WTC11 (cell line): ENCODE measurements at regions not wholly inside any gene's neighbourhood (a gene's known extent, or its start where the extent isn't known, plus 50 kb on each side); places are given as distances from the start of the nearest gene placed in this dataset.

Source experiments
- ATAC-seq: fragments of 200-7000 bp; cut with Tn5 transposase; 2 replicates; pipeline ENCODE4 v1.10.0; 2021; ENCODE audit warnings: mild to moderate bottlenecking, moderate library complexity
- CTCF ChIA-PET: fragments of 300-600 bp; sonication (Branson Sonifier 250); formaldehyde crosslinking; loops from one replicate; lab custom pipeline; 2021; ENCODE audit warnings: antibody characterized with exemption; lab: Charles Lee
- POLR2A ChIA-PET: fragments of 350-600 bp; sonication (Branson Sonifier 250); formaldehyde crosslinking; loops from one replicate; lab custom pipeline; 2021; ENCODE audit warnings: antibody characterized with exemption; lab: Charles Lee
- DNase-seq: peaks from one replicate; pipeline ENCODE4 v3.0.0; 2021; ENCODE audit warnings: low spot score
- H3K27ac Mint-ChIP-seq: 2 replicates; pipeline ENCODE4 v1.8.0; 2021; ENCODE audit warnings: mixed read lengths
- H3K27me3 Mint-ChIP-seq: 2 replicates; pipeline ENCODE4 v1.8.0; 2021; ENCODE audit warnings: low read depth, mild to moderate bottlenecking, moderate library complexity, mixed read lengths
- H3K36me3 Mint-ChIP-seq: 2 replicates; pipeline ENCODE4 v1.8.0; 2021; ENCODE audit warnings: mixed read lengths
- H3K4me1 Mint-ChIP-seq: 2 replicates; pipeline ENCODE4 v1.8.0; 2022; ENCODE audit warnings: mixed read lengths
- H3K4me3 Mint-ChIP-seq: 2 replicates; pipeline ENCODE4 v1.8.0; 2021; ENCODE audit warnings: mild to moderate bottlenecking, moderate library complexity, mixed read lengths
- H3K9me3 Mint-ChIP-seq: 2 replicates; pipeline ENCODE4 v1.8.0; 2021; ENCODE audit warnings: mixed read lengths
- ATF3 ChIP-seq: sonication (generic); formaldehyde crosslinking; conservative IDR thresholded peaks from 2 replicates; pipeline ENCODE4 v1.8.1; 2022; ENCODE audit warnings: mild to moderate bottlenecking, missing genetic modification reagents
- ATF6 ChIP-seq: sonication (generic); formaldehyde crosslinking; IDR thresholded peaks from 2 replicates; pipeline ENCODE4 v1.8.1; 2023; ENCODE audit warnings: mild to moderate bottlenecking, missing genetic modification reagents
- CREB1 ChIP-seq: sonication (generic); formaldehyde crosslinking; IDR thresholded peaks from 2 replicates; pipeline ENCODE4 v1.8.0; 2023; ENCODE audit warnings: mild to moderate bottlenecking, missing genetic modification reagents
- CREM ChIP-seq: sonication (generic); formaldehyde crosslinking; IDR thresholded peaks from 2 replicates; pipeline ENCODE4 v1.8.1; 2022; ENCODE audit warnings: mild to moderate bottlenecking, missing genetic modification reagents, moderate library complexity
- E2F1 ChIP-seq: sonication (generic); formaldehyde crosslinking; IDR thresholded peaks from 2 replicates; pipeline ENCODE4 v1.8.0; 2022; ENCODE audit warnings: mild to moderate bottlenecking, missing genetic modification reagents
- ETV6 ChIP-seq: sonication (generic); formaldehyde crosslinking; IDR thresholded peaks from 2 replicates; pipeline ENCODE4 v1.8.1; 2022; ENCODE audit warnings: mild to moderate bottlenecking, missing genetic modification reagents
- GABPB1 ChIP-seq: sonication (generic); formaldehyde crosslinking; IDR thresholded peaks from 2 replicates; pipeline ENCODE4 v1.8.1; 2023; ENCODE audit warnings: mild to moderate bottlenecking, missing genetic modification reagents
- HMGXB4 ChIP-seq: sonication (generic); formaldehyde crosslinking; IDR thresholded peaks from 2 replicates; pipeline ENCODE4 v1.8.1; 2023; ENCODE audit warnings: mild to moderate bottlenecking, moderate library complexity, missing genetic modification reagents
- IRF2 ChIP-seq: sonication (generic); formaldehyde crosslinking; IDR thresholded peaks from 2 replicates; pipeline ENCODE4 v1.8.0; 2022; ENCODE audit warnings: low read depth, missing genetic modification reagents, borderline replicate concordance
- MXD4 ChIP-seq: fragments of 250-450 bp; sonication (Bioruptor Pico); IDR thresholded peaks from 2 replicates; pipeline ENCODE4 v1.8.0; 2021; ENCODE audit warnings: mild to moderate bottlenecking, moderate library complexity, borderline replicate concordance
- MYBL2 ChIP-seq: sonication (generic); formaldehyde crosslinking; IDR thresholded peaks from 2 replicates; pipeline ENCODE4 v1.8.1; 2023; ENCODE audit warnings: mild to moderate bottlenecking, moderate library complexity, missing genetic modification reagents
- NR1H2 ChIP-seq: sonication (generic); formaldehyde crosslinking; IDR thresholded peaks from 2 replicates; pipeline ENCODE4 v1.9.0; 2021; ENCODE audit warnings: mild to moderate bottlenecking, moderate library complexity, missing genetic modification reagents
- PRDM15 ChIP-seq: sonication (generic); formaldehyde crosslinking; IDR thresholded peaks from 2 replicates; pipeline ENCODE4 v1.8.0; 2022; ENCODE audit warnings: missing genetic modification reagents
- PRRX2 ChIP-seq: fragments of 250-450 bp; sonication (Bioruptor Pico); IDR thresholded peaks from 2 replicates; pipeline ENCODE4 v1.8.0; 2021; ENCODE audit warnings: mild to moderate bottlenecking
- RELA ChIP-seq: sonication (generic); formaldehyde crosslinking; IDR thresholded peaks from 2 replicates; pipeline ENCODE4 v1.8.1; 2022; ENCODE audit warnings: missing genetic modification reagents, mild to moderate bottlenecking, borderline replicate concordance
- SMAD3 ChIP-seq: sonication (generic); formaldehyde crosslinking; IDR thresholded peaks from 2 replicates; pipeline ENCODE4 v1.8.0; 2022; ENCODE audit warnings: missing genetic modification reagents, mild to moderate bottlenecking, borderline replicate concordance
- SOX15 ChIP-seq: fragments of 250-450 bp; sonication (Bioruptor Pico); IDR thresholded peaks from 2 replicates; pipeline ENCODE4 v1.9.0; 2021; ENCODE audit warnings: mild to moderate bottlenecking
- SP1 ChIP-seq: sonication (generic); formaldehyde crosslinking; conservative IDR thresholded peaks from 2 replicates; pipeline ENCODE4 v1.8.1; 2022; ENCODE audit warnings: missing genetic modification reagents
- TEAD1 ChIP-seq: sonication (generic); formaldehyde crosslinking; IDR thresholded peaks from 2 replicates; pipeline ENCODE4 v1.8.0; 2022; ENCODE audit warnings: mild to moderate bottlenecking, missing genetic modification reagents
- TEAD4 ChIP-seq: sonication (generic); formaldehyde crosslinking; IDR thresholded peaks from 2 replicates; pipeline ENCODE4 v1.8.0; 2022; ENCODE audit warnings: mild to moderate bottlenecking, missing genetic modification reagents
- ZNF219 ChIP-seq: sonication (generic); formaldehyde crosslinking; IDR thresholded peaks from 2 replicates; pipeline ENCODE4 v1.8.0; 2023; ENCODE audit warnings: missing genetic modification reagents, mild to moderate bottlenecking, borderline replicate concordance
- ZNF232 ChIP-seq: sonication (generic); formaldehyde crosslinking; IDR thresholded peaks from 2 replicates; pipeline ENCODE4 v1.8.0; 2022; ENCODE audit warnings: mild to moderate bottlenecking, missing genetic modification reagents
- ZNF317 ChIP-seq: sonication (generic); formaldehyde crosslinking; IDR thresholded peaks from 2 replicates; pipeline ENCODE4 v1.8.1; 2023; ENCODE audit warnings: low read depth, mild to moderate bottlenecking, moderate library complexity, missing genetic modification reagents, borderline replicate concordance
- ZNF396 ChIP-seq: fragments of 250-450 bp; sonication (Bioruptor Pico); IDR thresholded peaks from 2 replicates; pipeline ENCODE4 v1.8.0; 2021; ENCODE audit warnings: mild to moderate bottlenecking, moderate library complexity, borderline replicate concordance
- ZNF416 ChIP-seq: fragments of 250-450 bp; sonication (Bioruptor Pico); IDR thresholded peaks from 2 replicates; pipeline ENCODE4 v1.9.0; 2021; ENCODE audit warnings: mild to moderate bottlenecking, inconsistent platforms
- TF ChIP-seq, protein P1 (sequence below): sonication (generic); formaldehyde crosslinking; IDR thresholded peaks from 2 replicates; pipeline ENCODE4 v1.8.0; 2023; ENCODE audit warnings: missing genetic modification reagents
- TF ChIP-seq, protein P2 (sequence below): sonication (generic); formaldehyde crosslinking; IDR thresholded peaks from 2 replicates; pipeline ENCODE4 v1.8.1; 2022; ENCODE audit warnings: mild to moderate bottlenecking, moderate library complexity, missing genetic modification reagents
- TF ChIP-seq, protein P3 (sequence below): fragments of 250-450 bp; sonication (Bioruptor Pico); IDR thresholded peaks from 2 replicates; pipeline ENCODE4 v1.9.0; 2021; ENCODE audit warnings: mild to moderate bottlenecking

DNA sequence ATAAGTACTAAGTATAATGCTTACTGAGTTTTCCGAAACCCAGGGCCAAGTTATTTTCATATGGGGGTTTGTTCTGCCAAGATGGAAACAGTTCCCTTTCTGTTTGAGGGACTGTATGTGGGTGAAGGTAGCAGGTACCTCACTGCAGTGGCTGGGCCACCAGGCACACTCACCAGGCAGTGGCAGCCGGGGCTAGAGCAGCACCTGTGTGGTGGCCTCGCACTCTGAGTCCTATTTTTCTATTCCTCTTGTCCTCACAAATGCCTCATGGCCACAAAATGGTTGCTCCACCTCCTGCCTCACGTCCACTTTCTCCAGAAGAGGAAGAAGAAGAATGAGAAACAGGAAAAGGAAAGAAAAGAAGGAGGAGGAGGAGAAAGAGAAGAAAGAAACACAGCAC lies 167.3 kb upstream of the SHH start:
- Mint-ChIP-seq H3K4me3 (no peak overlapping the region), H3K36me3 (peaks cover 23% of the 10 kb centered on the region), H3K9me3 (peaks cover 51% of the 10 kb centered on the region), H3K27ac (no peak overlapping the region), H3K27me3 (no peaks in the 10 kb centered on the region; the same call in 1 of the 2 replicates), H3K4me1 (no peaks in the 10 kb centered on the region)
- TF ChIP-seq ATF6 (CRISPR knock-in tag) (no peak), NR1H2 (CRISPR knock-in tag) (no peak), MXD4 (CRISPR knock-in tag) (no peak), ZNF232 (no peak), TEAD4 (CRISPR knock-in tag) (no peak), TEAD1 (CRISPR knock-in tag) (no peak), E2F1 (no peak), GABPB1 (no peak), ZNF396 (CRISPR knock-in tag) (no peak), ZNF317 (CRISPR knock-in tag) (no peak), PRDM15 (CRISPR knock-in tag) (no peak), ETV6 (CRISPR knock-in tag) (no peak), RELA (no peak), CREM (no peak)
- DNase-seq (no peak), ATAC-seq (no peak)
- CTCF ChIA-PET: no interaction called here
- POLR2A ChIA-PET: no interaction called here

DNA sequence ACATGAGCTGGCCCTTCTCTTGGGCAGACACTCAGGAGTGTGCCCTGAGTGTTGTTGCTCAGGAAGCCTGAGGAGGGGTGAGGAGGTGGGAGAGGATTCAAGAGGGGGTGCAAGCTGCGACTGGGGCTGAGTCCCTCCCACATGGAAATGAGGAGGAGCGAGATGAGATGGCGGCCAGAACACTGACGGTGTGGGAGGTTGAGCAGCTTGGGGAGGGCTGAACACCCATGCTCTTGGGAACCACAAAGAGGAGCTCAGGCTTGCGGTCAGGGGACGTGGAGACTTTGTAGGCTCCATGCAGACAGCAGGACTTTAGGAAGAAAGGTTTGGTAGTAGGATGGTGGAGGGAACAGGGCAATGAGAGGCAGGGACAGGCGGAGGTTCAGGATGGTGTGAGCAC lies 163.2 kb upstream of the SHH start:
- CTCF ChIA-PET: no interaction called here
- Mint-ChIP-seq H3K36me3 (peaks cover 44% of the 10 kb centered on the region), H3K4me1 (no peaks in the 10 kb centered on the region), H3K9me3 (peaks cover 66% of the 10 kb centered on the region), H3K27me3 (peaks cover 5% of the 10 kb centered on the region), H3K4me3 (no peak overlapping the region), H3K27ac (no peak overlapping the region)
- POLR2A ChIA-PET: no interaction called here
- no peak for ATAC-seq
- no peak for DNase-seq
- no peak for TF ChIP-seq ZNF416 (CRISPR knock-in tag)
- TF ChIP-seq, protein P1, sequence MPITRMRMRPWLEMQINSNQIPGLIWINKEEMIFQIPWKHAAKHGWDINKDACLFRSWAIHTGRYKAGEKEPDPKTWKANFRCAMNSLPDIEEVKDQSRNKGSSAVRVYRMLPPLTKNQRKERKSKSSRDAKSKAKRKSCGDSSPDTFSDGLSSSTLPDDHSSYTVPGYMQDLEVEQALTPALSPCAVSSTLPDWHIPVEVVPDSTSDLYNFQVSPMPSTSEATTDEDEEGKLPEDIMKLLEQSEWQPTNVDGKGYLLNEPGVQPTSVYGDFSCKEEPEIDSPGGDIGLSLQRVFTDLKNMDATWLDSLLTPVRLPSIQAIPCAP: no peak
- TF ChIP-seq SMAD3: no peak
- TF ChIP-seq, protein P2, sequence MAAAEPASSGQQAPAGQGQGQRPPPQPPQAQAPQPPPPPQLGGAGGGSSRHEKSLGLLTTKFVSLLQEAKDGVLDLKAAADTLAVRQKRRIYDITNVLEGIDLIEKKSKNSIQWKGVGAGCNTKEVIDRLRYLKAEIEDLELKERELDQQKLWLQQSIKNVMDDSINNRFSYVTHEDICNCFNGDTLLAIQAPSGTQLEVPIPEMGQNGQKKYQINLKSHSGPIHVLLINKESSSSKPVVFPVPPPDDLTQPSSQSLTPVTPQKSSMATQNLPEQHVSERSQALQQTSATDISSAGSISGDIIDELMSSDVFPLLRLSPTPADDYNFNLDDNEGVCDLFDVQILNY: no peak
- TF ChIP-seq ZNF219 (CRISPR knock-in tag): no peak
- no peak for TF ChIP-seq SP1 (CRISPR knock-in tag)
- no peak for TF ChIP-seq ETV6 (CRISPR knock-in tag)
- no peak for TF ChIP-seq CREB1 (CRISPR knock-in tag)
- TF ChIP-seq SOX15 (CRISPR knock-in tag): no peak
- TF ChIP-seq PRRX2 (CRISPR knock-in tag): no peak
- no peak for TF ChIP-seq HMGXB4 (CRISPR knock-in tag)
- TF ChIP-seq IRF2 (CRISPR knock-in tag): no peak
- TF ChIP-seq ATF3 (CRISPR knock-in tag): no peak
- TF ChIP-seq MYBL2 (CRISPR knock-in tag): no peak
- TF ChIP-seq, protein P3, sequence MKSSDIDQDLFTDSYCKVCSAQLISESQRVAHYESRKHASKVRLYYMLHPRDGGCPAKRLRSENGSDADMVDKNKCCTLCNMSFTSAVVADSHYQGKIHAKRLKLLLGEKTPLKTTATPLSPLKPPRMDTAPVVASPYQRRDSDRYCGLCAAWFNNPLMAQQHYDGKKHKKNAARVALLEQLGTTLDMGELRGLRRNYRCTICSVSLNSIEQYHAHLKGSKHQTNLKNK (CRISPR knock-in tag): no peak
